ENCODE measurements at regions not wholly inside any gene's neighbourhood (a gene's known extent, or its start where the extent isn't known, plus 50 kb on each side); places are given as distances from the start of the nearest gene placed in this dataset.

GRCh38 chr13:34695063-34695462 lies 247.0 kb upstream of the NBEA start:
- TF ChIP-seq, protein P1, sequence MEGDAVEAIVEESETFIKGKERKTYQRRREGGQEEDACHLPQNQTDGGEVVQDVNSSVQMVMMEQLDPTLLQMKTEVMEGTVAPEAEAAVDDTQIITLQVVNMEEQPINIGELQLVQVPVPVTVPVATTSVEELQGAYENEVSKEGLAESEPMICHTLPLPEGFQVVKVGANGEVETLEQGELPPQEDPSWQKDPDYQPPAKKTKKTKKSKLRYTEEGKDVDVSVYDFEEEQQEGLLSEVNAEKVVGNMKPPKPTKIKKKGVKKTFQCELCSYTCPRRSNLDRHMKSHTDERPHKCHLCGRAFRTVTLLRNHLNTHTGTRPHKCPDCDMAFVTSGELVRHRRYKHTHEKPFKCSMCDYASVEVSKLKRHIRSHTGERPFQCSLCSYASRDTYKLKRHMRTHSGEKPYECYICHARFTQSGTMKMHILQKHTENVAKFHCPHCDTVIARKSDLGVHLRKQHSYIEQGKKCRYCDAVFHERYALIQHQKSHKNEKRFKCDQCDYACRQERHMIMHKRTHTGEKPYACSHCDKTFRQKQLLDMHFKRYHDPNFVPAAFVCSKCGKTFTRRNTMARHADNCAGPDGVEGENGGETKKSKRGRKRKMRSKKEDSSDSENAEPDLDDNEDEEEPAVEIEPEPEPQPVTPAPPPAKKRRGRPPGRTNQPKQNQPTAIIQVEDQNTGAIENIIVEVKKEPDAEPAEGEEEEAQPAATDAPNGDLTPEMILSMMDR (IDR thresholded peaks at IDR 0.05; ENCODE audit: low read depth, low read length), result no peak
- TF ChIP-seq EZH2phosphoT487 (IDR thresholded peaks at IDR 0.05; ENCODE audit: low read depth), result no peak

All from OCI-LY3 (cell line).